Loucy (cell line): ENCODE measurements at regions not wholly inside any gene's neighbourhood (a gene's known extent, or its start where the extent isn't known, plus 50 kb on each side); places are given as distances from the start of the nearest gene placed in this dataset.

Experiments used
- H2AFZ ChIP-seq: fragments of 200-600 bp; sonication (generic); 2 replicates; pipeline ENCODE4 v1.6.0; 2016; ENCODE audit warnings: antibody characterized with exemption, mild to moderate bottlenecking, low read length, moderate library complexity
- H3F3A ChIP-seq: fragments of 200-600 bp; 2 replicates; pipeline ENCODE4 v1.6.0; 2016; ENCODE audit warnings: antibody characterized with exemption, low read depth, mild to moderate bottlenecking
- H3K27me3 ChIP-seq: fragments of 200-600 bp; sonication (generic); 2 replicates; pipeline ENCODE4 v1.6.1; 2014; ENCODE audit warnings: low read length, mild to moderate bottlenecking; ENCODE audit not compliant: insufficient read depth, poor library complexity, severe bottlenecking
- H3K36me3 ChIP-seq: fragments of 200-600 bp; sonication (generic); 2 replicates; pipeline ENCODE4 v1.6.1; 2016; ENCODE audit warnings: low read length; ENCODE audit not compliant: insufficient read depth
- H3K4me1 ChIP-seq: fragments of 200-600 bp; sonication (generic); 2 replicates; pipeline ENCODE4 v1.5.1; 2014; ENCODE audit warnings: low read length, mild to moderate bottlenecking; ENCODE audit not compliant: insufficient read depth, poor library complexity, severe bottlenecking
- H3K4me2 ChIP-seq: fragments of 200-600 bp; sonication (generic); 2 replicates; pipeline ENCODE4 v1.6.0; 2014; ENCODE audit warnings: antibody characterized with exemption, low read length, low read depth, mild to moderate bottlenecking; ENCODE audit not compliant: poor library complexity, severe bottlenecking
- H3K4me3 ChIP-seq: fragments of 200-600 bp; sonication (generic); 2 replicates; pipeline ENCODE4 v1.5.1; 2014; ENCODE audit warnings: low read length, mild to moderate bottlenecking, mixed read lengths; ENCODE audit not compliant: poor library complexity, severe bottlenecking
- H3K79me2 ChIP-seq: fragments of 200-600 bp; sonication (generic); 2 replicates; pipeline ENCODE4 v1.6.1; 2014; ENCODE audit warnings: low read length; ENCODE audit not compliant: insufficient read depth
- H3K9ac ChIP-seq: fragments of 200-600 bp; sonication (generic); 2 replicates; pipeline ENCODE4 v1.6.0; 2014; ENCODE audit warnings: mild to moderate bottlenecking, low read depth, low read length, moderate library complexity; ENCODE audit not compliant: poor library complexity, severe bottlenecking
- H3K9me2 ChIP-seq: fragments of 200-600 bp; sonication (generic); replicated peaks from 2 replicates; pipeline ENCODE4 v1.6.1; 2016; ENCODE audit warnings: low read depth, low read length, mixed read lengths
- H3K9me3 ChIP-seq: fragments of 200-600 bp; sonication (generic); 2 replicates; pipeline ENCODE4 v1.6.1; 2014; ENCODE audit warnings: mild to moderate bottlenecking, antibody characterized with exemption, low read length, low read depth; ENCODE audit not compliant: insufficient read depth
- H4K20me1 ChIP-seq: fragments of 200-600 bp; sonication (generic); 2 replicates; pipeline ENCODE4 v1.6.0; 2014; ENCODE audit warnings: antibody characterized with exemption, low read length, mild to moderate bottlenecking; ENCODE audit not compliant: insufficient read depth, poor library complexity, severe bottlenecking
- EZH2phosphoT487 ChIP-seq: fragments of 200-600 bp; IDR thresholded peaks from 2 replicates; pipeline ENCODE4 v1.6.1; 2018; ENCODE audit warnings: antibody characterized with exemption, mild to moderate bottlenecking, moderate library complexity, borderline replicate concordance
- TF ChIP-seq, protein P1 (sequence below): fragments of 200-600 bp; sonication (generic); conservative IDR thresholded peaks from 2 replicates; pipeline ENCODE4 v1.5.1; 2014; ENCODE audit warnings: mild to moderate bottlenecking, antibody characterized with exemption, low read length

DNA sequence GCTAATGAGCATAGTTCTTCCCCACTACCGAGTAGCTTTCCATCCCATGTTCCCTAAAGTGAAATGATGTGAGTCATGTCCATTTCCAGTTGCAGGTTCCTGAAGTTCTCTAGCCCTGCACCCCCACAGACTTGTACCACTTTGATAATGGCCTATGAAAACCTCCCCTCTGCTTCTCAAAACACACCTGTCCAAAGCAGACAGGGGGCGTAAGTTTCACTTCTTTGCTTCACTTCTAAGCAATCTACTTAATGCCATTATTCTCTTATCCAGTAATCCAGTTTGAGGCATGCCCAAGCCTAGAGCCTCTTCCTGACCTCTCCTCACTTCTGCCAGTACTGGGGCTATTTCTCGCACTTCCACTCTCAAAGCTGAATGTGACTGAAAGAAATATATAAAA, 305.1 kb downstream of the IGSF11 start:
- no peaks in the 10 kb centered on the region for H3K36me3 ChIP-seq
- H3K9ac ChIP-seq, result no peak overlapping the region
- no peaks in the 10 kb centered on the region for H3K27me3 ChIP-seq
- no peak overlapping the region for H2AFZ ChIP-seq
- H3K9me2 ChIP-seq, result no peaks in the 10 kb centered on the region
- H3K79me2 ChIP-seq, result no peaks in the 10 kb centered on the region
- H3K9me3 ChIP-seq, result no peaks in the 10 kb centered on the region
- no peaks in the 10 kb centered on the region for H3K4me1 ChIP-seq
- no peaks in the 10 kb centered on the region for H4K20me1 ChIP-seq
- no peak overlapping the region for H3K4me3 ChIP-seq
- no peak overlapping the region for H3K4me2 ChIP-seq
- no peaks in the 10 kb centered on the region for H3F3A ChIP-seq
- no peak for TF ChIP-seq EZH2phosphoT487
- TF ChIP-seq, protein P1, sequence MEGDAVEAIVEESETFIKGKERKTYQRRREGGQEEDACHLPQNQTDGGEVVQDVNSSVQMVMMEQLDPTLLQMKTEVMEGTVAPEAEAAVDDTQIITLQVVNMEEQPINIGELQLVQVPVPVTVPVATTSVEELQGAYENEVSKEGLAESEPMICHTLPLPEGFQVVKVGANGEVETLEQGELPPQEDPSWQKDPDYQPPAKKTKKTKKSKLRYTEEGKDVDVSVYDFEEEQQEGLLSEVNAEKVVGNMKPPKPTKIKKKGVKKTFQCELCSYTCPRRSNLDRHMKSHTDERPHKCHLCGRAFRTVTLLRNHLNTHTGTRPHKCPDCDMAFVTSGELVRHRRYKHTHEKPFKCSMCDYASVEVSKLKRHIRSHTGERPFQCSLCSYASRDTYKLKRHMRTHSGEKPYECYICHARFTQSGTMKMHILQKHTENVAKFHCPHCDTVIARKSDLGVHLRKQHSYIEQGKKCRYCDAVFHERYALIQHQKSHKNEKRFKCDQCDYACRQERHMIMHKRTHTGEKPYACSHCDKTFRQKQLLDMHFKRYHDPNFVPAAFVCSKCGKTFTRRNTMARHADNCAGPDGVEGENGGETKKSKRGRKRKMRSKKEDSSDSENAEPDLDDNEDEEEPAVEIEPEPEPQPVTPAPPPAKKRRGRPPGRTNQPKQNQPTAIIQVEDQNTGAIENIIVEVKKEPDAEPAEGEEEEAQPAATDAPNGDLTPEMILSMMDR, result no peak

DNA sequence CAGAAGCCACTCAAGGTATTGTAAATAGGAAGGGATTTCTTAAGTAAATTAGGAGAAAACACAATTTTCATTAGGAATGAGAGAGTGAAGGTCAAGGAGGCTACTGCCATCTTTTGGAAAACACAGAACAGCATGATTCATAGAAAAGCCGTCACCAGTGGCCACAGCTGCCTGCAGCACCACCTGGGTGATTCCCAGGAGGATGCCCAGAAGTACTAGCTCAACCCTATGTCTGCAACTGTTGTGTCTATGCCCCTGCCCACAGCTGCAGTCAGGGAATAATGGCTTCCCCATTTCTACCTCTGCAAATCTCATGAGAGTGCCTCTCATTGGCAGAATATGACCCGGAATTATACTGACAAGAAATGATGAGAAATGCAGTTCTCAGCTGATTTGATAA, 300.0 kb downstream of the IGSF11 start:
- Histone ChIP-seq H3K36me3 (no peaks in the 10 kb centered on the region), H3K27me3 (no peaks in the 10 kb centered on the region), H3K79me2 (no peaks in the 10 kb centered on the region), H3K4me2 (no peak overlapping the region), H3K9me2 (no peaks in the 10 kb centered on the region), H3K9ac (no peak overlapping the region), H4K20me1 (no peaks in the 10 kb centered on the region), H3K9me3 (no peaks in the 10 kb centered on the region), H3K4me3 (no peak overlapping the region), H3K4me1 (no peaks in the 10 kb centered on the region), H3F3A (no peaks in the 10 kb centered on the region), H2AFZ (no peak overlapping the region)
- TF ChIP-seq, protein P1, result no peak
- no peak for TF ChIP-seq EZH2phosphoT487

DNA sequence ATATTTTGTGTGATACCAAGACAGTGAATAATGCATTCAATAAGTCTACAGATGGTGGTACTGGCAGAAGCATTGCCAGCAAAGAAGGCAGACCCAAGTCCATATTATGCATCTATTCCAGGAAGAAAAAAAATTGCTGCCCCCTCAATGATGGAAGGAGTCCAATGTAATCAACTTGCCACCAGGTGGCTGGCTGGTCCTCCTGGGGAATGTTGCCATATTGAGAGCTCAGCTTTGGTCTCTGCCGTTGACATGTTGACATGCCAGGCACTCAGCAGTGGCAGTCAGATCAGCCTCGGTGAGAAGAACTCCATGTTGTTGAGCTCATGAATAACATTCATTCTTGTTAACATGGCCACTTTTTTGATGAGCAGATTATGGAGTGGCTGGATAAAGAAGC, 298.5 kb downstream of the IGSF11 start:
- Histone ChIP-seq H3K9me2 (no peaks in the 10 kb centered on the region), H2AFZ (no peak overlapping the region), H3K9ac (no peak overlapping the region), H3K4me2 (no peak overlapping the region), H3K9me3 (no peaks in the 10 kb centered on the region), H3K27me3 (no peaks in the 10 kb centered on the region), H3K4me1 (no peaks in the 10 kb centered on the region), H3K79me2 (no peaks in the 10 kb centered on the region), H4K20me1 (no peaks in the 10 kb centered on the region), H3K4me3 (no peak overlapping the region), H3K36me3 (no peaks in the 10 kb centered on the region), H3F3A (no peaks in the 10 kb centered on the region)
- no peak for TF ChIP-seq EZH2phosphoT487
- TF ChIP-seq, protein P1, result no peak
